ENCODE measurements at regions not wholly inside any gene's neighbourhood (a gene's known extent, or its start where the extent isn't known, plus 50 kb on each side); places are given as distances from the start of the nearest gene placed in this dataset.
"Not testable (repeated sequence)": the region's sequence is repeated elsewhere in the genome, so short reads cannot be mapped to it uniquely, and the experiment has no call there.

DNA sequence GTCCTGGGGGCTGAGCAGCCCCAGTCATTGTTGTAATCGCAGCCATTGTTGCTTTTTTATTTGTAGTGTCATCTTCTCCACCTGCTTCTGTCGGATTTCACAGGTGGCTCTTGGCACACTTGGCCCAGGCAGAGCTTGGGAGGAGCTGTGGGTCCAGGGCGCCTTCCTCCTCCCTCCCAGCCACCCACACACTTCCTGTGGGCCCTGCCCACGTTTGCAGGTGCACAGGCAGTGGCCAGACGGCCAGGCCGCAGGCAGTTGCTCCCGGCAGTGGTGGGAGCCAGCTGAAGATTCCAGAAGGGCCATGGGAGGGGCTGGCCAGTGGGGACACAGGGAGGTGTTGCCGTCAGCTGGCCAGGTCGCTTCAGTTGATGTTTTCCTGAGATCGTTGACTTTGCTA, 1191.9 kb downstream of the BRD1 start:
- no peak for DNase-seq (ENCODE audit: low read depth)

DNA sequence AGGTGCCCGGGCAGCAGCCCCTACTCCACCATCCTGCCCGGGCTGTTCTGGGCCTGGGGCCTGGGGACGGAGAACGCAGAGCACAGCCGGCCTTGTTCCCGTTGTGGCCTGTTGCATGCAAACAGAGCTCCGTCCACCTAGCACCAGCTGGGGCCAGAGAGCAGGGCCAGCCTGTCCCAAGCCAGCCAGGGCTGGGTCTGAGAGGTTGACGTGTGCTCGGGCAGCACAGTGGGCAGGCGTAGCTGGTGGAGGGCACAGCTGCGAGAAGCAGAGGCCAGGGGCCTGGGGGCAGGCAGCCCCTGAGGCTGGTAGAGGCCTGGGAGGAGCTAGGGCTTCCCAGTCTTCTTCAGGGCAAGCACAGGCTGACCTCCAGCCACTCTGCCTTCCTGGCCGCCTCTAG, 1192.6 kb downstream of the BRD1 start:
- no peak for DNase-seq (ENCODE audit: low read depth)

DNA sequence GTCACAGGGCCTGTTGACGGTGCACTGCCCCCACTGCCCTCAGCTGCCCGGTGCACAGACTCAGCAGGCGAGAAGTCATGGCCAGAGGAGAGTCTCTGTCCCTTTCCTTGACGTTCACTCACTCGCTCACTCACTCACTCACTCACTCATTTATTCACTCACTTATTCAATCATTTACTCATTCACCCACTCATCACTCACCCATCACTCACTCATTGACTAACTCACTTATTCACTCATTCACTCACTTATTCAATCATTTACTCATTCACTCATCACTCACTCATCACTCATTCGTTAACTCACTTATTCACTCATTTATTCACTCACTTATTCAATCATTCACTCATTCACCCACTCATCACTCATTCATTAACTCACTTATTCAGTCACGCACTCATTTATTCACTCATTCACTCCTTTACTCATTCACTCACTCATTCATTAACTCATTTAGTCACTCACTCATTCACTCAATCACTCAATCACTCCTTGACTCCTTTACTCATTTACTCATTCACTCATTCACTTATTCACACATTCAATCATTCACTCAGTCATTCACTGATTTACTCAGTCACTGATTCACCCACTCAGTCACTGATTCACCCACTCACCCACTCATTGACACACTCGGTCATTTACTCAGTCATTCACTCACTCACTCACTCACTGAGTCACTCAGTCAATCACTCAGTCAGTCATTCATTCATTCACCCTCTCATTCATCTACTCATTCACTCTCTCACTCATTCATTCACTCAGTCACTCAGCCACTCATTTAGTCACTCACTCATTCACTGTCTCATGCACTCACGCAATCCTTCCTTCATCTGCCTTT, 1193.5 kb downstream of the BRD1 start:
- no peak for DNase-seq (ENCODE audit: low read depth)

DNA sequence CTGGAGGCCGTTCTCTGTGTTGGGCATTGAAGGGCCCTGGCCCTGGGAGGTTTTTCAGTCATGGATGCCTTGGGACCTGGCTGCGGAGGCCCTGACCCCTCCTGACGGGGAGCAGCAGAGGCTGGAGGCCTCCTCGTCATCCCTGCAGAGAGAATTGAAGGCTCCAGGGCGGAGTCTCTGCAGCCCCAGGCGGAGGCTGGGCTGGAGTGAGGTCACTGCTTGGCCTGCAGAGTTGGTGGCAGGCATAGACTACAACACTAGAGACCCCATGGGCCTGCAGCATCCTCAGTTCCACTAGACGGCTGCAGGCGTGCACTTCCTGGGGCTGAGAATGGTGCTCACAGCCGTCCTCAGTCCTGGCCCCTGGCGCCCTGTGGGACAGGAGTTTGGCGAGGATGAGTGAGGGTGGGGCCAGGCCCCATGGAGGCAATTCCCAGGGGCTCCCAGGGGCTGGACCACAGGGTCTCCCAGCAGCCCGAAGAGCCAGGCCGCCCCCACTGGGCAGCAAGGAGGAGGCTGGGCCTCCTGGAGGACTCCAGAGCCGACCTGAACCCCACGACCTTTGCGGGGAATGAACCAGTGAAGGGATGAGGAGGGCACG, 1194.9 kb downstream of the BRD1 start:
- DNase-seq (ENCODE audit: low read depth), result no peak

DNA sequence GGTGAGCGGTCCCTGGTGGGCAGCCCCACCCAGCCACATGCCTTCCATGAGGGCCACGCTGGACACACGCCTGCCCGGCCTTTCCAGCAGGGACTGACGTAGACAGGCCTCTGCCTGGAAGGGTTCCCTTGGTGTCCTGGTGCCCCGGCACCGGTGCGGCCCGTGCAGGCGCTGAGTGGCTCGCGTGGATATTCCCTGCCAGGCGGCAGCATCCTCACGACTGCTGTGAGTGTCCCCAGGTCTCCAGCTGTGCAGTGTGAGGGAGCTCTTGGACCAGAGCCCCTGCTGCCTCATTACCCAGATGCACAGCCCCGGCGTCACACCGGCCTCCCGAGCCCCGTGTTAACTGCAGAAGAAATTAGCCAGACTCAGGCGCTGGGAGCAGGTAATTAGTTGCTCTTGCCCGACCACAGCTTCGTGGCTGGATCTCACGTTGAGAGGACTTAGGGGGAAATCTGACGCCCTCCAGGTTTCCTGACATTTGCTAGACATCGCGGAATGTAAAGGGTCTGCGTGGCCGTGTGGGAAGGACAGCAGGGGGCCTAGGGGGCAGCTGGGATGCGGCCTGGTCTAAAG, 1196.3 kb downstream of the BRD1 start:
- no peak for DNase-seq (ENCODE audit: low read depth)

DNA sequence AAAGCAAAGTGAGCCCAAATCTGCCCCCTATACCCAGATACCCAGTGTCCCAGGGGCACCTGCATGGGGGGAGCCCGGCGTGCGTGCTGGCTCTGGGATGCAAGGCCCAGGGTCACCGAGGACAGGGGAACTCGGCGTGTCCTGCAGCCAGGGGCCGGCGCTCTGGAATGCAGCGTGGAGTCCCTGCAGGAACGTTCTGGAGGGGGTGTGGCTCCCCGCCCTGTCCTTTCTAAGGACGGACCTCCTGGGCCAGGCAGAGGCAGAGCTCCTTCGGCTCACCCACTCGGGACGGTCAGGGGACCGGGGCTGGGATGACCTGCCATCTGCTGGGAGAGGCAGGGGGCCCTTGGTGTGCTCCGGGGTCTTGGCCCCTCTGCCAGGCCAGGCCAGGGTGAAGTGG, 1196.8 kb downstream of the BRD1 start:
- DNase-seq (ENCODE audit: low read depth), result no peak

DNA sequence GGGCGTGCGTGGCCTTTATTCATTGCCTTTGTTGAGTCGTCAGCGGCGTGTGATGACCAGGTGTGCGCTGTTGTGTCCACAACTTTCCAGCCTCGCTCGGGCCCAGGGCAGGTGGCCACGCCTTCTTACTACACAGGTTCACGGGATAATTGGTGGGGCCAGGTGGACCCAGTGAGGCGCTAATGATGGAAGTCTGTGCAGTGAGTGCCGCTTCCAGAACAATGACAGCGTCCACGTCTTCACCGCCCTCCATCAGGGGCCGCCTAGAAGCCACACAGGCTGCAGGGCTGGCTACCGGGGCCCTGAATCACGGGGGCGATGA, 1197.3 kb downstream of the BRD1 start:
- no peak for DNase-seq (ENCODE audit: low read depth)

DNA sequence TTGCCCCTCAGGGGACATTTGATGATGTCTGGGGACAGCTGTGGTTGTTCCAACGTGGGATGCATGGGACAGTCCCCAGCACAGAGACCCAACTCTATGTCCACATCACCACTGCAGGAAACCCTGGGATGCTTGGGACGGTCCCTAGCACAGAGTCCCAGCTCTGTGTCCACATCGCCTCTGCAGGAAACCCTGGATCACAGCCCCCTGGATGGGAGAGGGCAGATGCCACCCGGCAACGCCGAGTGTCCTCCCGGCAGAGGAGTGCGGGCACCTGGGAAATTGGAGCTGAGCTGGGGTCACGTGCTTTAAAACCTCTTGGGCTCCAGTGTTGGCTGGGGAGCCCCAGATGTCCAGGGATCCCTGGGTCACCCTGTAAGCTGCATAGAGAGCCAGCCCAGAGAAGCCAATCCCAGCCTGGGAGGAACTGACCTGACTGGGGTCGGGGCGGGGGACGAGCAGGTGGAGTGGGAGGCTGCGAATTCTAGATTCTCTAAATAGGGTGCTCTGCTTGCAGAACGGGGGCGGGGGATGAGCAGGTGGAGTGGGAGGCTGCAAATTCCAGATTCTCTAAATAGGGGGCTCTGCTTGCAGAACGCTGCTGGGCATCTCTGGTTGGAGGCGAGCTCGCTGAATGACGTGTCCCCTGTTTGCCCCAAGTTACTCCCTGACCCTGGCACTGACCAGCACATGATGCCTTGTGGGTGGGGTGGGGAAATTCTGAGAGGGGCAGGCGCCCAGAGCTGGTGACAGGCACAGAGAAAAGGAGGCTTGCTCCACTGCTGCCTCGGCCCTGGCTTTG, 1197.8 kb downstream of the BRD1 start:
- DNase-seq (ENCODE audit: low read depth), result no peak

DNA sequence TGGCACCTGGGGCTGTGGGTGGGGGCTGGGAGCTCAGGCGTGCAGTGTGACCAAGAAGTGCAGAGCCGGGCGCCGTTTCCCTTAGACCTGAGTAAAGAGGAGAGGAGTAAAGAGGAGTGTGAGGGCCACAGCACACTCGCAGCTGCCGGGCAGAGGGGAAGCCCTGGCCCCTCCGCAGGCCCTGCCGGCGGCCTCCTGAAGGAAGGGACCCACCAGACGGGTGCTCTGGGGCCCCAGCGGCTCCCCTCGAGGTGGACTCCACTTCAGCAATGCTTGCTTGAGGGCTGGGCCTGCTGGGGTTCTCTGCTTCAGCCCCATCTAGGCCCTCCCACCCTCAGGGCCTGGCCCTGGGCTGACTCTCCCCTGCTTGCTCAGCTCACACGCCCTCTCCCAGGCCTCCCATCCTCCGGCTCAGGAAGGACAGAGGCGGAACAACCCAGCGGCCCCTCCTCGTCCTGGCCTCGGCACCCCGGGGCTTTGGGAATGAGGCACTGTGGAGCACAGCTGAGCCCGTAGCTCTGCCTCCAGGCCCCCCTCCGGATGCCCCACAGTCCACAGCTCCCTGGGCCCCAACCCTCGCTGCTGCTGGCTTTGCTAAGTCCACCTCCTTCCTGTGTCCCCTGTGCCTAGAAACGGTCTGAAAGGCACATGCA, 1198.7 kb downstream of the BRD1 start:
- DNase-seq (ENCODE audit: low read depth), result no peak

DNA sequence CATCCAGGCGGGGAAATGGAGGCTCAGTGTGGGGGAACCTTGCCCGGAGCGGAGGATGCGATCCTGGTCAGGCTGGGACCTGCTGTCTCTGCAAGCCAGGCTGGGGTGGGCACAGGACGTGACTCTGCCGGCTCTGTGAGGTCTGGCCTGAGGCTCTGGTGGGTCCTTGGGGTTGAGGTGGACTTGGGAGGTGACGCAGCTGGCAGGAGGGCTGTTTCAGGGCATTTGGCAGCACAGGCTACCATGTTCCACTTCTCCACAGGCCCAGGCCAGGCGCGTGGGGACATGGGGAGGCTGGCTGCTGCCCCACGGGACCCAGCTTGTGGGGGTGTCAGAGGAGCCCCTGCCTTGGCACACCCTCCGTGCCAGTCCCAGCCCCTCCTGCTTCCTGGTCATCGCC, 1199.7 kb downstream of the BRD1 start:
- no peak for DNase-seq (ENCODE audit: low read depth)

DNA sequence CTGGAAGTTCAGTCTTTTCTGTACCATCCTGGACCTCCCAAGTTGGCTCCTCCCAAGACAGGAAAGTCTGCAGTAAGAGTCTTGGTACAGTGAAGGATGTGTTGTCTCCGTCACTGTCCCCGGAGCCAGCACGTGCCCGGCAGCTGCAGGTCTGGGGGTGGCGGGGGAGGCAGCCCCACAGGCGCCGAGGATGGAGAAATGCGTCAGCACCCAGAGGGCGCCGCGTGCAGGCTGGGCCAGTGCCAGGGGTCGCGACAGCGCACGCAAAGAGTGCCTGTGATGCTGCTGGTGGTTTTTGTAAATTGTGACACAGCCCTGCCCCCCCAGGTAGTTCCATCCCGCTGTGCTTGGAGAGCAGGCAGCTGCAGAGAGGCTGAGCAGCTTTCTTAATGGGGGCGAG, 1200.5 kb downstream of the BRD1 start:
- no peak for DNase-seq (ENCODE audit: low read depth)

DNA sequence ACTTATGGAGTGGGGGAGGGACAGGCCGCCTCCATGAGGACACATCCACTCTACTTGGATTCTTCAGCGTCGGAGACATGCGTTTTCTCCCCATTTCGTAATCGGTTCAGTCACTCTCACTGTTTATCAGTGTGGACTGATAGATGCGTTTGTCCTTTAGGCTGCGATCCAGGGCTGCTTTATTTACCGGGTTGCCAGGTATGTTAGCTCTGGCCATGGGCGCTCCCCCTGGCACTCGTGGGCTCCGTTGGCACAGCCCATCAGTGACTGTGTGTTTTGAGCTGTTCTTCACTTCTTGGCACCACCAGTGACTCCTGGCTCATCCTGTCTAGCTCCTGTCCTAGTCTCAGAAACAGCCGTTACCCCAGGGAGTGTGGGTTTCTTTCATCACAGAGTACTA, 1203.3 kb downstream of the BRD1 start:
- no peak for DNase-seq (ENCODE audit: low read depth)

DNA sequence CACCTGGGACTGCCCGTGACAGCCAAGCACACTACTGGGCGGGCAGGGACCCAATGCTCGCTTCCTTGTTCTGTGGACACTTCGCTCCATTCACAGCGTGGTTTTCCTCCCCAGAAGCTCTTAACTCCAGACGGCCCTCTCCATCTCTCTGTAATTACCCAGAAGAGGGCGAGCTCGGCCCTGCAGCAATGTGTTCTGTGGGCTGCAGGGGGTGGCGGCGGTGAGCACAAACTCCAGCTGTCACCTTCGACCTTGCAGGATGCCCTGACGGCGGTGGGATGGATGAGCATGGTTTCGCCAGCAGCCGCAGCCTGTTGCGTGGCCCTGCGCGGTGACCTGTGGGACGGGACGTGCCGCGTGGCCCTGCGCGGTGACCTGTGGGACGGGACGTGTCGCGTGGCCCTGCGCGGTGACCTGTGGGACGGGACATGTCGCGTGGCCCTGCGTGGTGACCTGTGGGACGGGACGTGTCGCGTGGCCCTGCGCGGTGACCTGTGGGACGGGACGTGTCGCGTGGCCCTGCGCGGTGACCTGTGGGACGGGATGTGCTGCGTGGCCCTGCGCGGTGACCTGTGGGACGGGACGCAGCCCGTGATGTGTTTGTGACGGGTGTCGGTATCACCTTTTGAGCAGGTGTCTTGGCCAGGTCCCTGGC, 1204.7 kb downstream of the BRD1 start:
- no peak for DNase-seq (ENCODE audit: low read depth)

DNA sequence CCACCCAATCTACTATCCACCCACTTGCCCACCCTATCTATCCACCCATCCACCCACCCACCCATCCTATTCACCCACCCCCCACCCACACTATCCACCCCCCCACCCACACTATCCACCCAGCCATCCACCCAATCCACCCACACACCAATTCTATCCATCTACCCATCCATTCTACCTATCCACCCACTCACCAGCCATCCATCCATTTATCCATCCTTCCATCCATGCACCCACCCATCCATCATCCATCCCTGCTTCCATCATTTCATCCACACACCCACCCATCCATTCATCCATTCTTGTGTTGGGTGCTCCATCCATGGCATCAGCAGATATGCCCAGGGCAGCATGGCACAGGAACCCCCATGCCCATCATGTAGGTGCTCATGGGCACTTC, 1206.6 kb downstream of the BRD1 start:
- no peak for DNase-seq (ENCODE audit: low read depth)

DNA sequence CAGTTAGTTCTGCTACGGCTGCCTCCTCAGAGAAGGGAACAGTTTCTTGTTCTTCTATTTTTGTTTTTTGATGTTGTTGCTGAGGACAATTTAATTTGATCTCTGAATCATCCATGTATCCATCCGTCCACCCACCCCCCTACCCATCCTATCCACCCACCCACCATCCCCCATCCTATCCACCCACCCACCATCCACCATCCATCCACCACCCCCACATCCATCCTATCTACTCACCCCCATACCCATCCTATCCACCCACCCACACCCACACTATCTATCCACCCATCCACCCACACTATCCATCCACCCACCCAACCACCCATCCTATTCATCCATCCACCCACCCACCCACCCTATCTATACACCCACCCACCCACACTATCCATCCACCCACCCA, 1207.2 kb downstream of the BRD1 start:
- not testable (repeated sequence) for DNase-seq (ENCODE audit: low read depth)

DNA sequence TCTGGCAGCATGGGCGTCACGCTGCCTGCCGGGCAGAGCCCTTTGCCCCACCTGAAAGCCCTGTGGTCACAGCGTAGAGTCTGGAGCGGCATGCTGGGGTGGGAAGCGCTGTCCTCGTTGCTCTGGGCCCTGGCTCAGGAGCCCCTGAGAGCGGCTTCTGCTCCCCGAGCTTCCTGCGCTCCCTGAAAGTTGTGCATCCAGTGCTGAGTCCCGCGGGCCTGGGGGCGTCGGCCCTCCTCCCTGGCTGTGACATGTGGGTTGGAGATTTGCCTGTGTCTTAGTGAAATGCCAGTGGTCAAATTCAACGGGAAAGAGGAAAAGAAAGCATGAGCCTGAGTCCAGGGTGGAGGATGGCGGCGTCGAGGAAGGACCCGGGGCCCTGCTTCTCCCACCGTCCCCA, 1208.0 kb downstream of the BRD1 start:
- no peak for DNase-seq (ENCODE audit: low read depth)

DNA sequence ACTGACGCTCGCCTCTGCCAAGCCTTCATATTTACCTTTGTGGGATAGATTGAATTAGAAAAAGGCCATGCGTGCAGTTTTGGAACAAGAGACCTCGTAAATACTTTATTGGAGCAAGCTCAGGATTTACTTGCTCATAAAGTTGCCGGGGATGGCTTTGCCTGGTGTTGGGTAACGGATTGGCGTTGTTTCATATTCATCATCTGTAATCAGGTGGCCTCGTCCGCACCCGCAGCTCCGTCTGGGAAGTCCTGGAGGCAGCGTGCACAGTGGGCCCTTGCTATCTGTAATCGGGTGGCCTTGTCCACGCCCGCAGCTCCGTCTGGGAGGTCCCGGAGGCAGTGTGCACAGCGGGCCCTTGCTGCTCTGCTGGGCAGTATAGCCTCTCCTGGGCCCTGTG, 1209.3 kb downstream of the BRD1 start:
- no peak for DNase-seq (ENCODE audit: low read depth)

DNA sequence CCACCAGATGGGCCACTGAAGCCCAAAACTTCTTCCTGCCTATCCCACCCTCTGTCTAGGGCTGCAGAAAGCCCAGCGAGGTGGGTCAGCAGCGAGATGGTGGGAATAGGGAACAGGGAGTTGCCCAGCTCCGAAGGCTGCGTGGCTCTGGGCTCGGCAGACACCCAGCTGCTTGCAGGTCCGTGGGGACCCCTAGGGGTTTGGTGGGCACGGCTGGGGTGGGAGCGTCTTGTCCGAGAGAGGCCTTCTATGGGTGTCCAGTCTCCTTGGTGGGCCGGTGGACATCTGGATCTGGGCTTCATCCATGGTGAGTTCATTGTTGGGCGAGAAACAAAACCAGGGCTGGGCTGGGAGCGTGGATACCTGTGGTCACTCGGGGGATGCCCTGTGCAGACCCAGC, 1211.0 kb downstream of the BRD1 start:
- DNase-seq (ENCODE audit: low read depth), result no peak

DNA sequence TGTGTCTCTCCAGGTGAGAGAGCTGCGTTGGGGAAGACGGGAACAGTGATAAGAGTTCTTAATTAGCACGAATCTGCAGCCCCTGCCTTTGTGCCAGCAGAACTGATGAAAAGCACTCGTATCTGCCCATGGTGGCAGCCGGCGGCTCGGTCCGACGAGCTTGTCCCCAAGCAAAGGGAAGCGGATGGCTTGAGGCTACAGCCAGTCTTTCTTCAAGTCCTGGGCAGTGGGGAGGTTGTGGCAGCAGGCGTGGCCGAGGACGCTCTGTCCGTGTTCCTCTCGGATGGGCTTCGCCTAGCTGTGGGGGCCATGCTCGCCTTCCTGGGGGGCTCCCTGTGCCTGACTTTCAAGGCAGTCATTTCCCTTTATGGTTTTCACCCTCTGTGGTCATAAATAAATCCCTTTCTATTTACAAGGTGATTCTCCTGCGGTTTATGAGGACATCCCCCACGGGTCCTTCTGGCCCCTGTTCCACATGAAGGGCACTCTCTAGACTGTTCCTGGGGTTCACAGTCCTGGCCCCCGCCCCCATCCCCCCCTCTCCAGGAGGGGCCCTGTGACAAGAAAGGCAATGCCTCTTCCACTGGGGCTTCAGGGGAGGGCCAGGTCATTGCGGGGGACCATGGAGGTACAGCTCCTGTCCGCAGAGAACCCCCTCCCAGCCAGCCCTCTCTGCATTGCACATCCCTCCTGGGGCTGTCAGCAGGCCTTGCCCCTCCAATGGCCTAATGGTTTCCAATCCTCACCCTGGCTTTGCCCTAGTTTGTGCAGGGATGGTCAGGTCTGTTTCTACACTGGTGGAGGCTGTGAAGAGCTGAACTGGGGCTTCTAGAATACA, 1212.3 kb downstream of the BRD1 start:
- DNase-seq (ENCODE audit: low read depth), result no peak

DNA sequence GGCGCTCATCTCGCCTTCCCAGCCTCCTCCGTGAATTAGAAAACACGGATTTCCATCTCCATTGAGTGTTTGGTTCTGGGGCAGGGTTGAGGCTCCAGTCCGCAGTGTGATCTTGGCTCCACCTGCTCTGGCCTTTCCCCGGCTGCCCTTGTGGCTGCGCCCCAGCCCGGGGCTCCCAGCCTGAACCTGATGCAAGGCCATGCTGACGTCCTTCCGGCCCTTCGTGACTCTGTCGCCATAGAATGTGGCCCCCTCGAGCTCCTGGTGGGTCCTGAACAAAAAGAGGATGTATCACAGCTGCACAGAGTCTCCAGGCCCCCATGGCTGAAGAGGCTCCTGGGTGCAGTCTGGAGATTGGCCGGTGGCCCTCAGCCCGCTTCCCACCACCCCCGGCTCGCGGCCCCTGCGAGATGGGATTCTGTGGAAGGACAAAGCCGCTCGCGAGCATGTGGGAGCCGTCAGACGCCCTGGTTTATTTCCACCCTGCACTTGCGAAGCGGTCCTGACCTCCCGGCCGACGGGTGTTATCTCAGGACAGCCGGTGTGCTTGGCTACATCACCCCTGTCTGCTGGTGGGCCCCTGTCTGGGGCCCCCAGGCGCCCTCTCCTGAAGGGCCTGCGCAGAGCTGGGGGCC, 1214.0 kb downstream of the BRD1 start:
- no peak for DNase-seq (ENCODE audit: low read depth)
